ENCODE measurements at regions not wholly inside any gene's neighbourhood (a gene's known extent, or its start where the extent isn't known, plus 50 kb on each side); places are given as distances from the start of the nearest gene placed in this dataset.

DNA sequence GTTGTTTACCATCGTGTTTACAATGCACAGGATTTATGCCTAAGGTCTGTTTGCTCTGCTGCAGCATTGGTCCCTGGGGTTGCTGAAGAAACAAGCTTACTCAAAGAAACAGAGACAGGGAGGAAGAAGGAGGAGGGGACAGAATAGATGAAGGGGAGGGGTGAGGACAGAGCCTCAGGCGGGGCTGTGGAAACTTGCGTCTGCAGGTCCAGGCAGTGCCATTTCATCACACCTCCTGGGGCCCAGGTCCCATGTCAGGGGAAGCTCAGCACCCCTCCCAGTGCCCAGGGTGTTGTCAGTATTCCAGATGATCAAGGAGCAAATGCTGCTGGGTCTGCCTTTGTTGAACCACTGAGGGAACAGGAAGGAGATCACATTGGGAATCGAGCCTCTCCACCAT lies 1406.8 kb downstream of the TBC1D22A start:
- DNase-seq: no peak

DNA sequence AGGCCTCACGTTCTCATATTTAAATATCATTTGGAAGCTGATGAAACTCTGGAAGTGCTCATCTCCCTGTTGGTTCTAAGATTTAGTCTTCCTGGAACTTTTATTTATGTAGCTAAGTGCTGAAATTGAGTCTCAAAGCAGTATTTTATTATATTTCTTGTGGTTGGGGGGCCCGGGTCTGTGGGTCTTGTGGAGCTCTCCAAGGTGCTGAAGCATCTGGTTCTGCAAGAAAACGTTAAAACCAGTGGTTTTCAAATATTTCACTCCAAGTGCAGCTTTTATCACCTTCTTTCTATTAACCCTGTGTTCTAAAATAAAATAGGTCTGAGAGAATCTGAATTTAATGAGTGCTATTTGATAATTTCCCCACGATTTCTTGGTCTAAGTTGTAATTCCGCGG lies 1404.8 kb downstream of the TBC1D22A start:
- DNase-seq: no peak

DNA sequence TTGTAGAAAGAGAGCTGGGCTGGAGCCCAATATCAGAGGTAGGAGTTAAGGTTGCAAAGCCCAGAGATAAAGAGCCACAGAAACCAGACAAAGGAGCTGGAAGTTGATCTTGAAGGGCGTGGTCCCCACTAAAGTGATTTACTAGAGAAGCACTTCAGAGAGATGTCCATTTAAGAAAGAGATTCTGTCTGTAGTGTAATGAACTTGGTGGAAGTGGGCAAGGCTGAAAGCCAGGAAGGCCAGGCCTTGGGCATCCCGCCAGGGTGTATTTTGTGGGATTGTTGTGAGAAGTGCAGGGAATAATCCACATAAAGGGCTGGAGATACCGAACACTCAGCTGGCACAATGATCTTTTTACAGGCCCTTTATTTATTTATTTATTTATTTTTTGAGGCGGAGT lies 1398.8 kb downstream of the TBC1D22A start:
- DNase-seq: no peak

DNA sequence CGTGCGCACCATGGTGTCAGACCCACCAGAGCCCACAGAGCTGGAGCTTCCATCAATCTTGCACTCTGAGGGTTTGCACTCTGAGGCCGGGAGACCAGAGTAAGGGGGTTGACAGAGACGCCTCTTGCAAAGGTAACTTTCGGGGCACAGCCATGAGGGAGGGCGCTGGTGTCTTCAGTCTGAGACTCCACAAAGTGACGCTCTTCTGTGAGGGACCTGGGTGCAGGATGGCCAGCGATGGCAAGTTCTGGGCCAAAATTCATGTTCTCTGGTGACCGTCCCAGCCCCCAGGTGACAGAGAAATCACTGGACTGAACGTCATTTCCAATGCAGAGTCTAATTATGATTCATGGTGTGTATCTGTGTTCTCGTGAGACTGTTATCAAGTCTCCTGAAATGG lies 1395.2 kb downstream of the TBC1D22A start:
- DNase-seq: no peak

DNA sequence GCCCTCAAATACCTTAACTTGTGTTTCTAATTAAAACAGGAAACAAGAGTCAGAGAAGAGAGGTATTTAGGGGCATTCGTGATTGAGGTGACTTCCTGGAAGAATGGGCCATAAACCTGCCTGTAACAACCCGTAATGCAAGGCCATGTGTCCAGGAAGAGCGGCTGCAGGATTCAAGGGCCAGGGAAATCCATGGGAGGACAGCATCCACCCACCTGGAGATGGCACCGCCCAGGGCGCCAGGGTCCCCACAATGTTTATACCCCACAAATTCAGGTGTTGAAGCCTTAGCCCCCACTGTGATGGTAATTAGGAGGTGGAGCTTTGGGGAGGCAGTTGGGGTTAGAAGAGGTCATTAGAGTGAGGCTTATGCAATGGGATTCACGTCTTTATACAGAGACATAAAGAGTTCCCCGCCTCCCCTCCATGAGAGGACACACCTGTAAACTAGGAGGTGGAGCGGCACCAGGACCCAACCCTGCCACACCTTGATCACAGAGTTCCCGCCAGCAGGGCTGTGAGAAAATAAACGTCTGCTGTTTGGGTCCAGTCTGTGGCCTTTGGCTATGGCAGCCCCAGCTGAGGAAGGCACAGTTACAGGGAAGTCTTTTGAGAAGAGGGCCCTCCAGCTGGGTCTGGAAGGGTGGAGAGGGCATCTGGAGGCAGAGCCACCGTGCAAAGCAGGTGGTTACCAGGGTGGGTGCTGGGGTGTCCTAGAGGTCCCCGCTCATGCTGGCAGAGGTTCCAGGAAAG lies 1394.3 kb downstream of the TBC1D22A start:
- no peak for DNase-seq

DNA sequence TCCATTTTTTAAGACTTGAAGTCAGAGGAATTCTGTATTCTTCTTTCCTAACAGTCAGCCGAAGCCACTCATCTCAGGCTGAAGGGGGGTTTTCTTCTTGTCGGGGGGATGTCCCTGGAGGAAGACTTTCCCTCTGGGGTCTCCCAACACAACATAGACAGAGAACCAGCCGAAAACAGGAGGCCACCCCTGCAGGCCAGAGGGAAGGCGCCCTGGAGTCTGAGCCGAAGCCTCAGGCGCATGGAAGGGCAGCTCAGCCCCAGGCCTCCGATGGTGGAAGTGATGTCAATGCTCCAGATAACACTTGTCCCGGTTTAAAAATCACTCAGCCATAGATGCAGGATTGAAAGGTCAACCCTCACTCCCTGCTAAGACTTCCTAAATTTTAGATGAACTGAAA lies 1393.0 kb downstream of the TBC1D22A start:
- DNase-seq: no peak

DNA sequence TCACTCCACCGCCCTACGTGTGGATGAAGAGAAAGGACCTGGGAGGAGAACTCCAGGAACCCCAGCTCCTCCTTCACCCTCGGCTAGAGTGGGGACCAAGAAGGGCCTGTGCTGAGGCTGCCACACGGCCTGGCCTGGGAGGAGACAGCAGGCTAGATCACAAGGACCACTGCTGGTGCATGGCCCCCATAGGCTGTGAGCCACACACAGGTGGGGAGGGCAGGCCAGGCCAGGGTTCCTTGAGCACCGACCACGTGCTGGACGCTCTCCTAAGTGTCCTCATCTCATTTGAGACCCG lies 1392.4 kb downstream of the TBC1D22A start:
- DNase-seq: no peak

DNA sequence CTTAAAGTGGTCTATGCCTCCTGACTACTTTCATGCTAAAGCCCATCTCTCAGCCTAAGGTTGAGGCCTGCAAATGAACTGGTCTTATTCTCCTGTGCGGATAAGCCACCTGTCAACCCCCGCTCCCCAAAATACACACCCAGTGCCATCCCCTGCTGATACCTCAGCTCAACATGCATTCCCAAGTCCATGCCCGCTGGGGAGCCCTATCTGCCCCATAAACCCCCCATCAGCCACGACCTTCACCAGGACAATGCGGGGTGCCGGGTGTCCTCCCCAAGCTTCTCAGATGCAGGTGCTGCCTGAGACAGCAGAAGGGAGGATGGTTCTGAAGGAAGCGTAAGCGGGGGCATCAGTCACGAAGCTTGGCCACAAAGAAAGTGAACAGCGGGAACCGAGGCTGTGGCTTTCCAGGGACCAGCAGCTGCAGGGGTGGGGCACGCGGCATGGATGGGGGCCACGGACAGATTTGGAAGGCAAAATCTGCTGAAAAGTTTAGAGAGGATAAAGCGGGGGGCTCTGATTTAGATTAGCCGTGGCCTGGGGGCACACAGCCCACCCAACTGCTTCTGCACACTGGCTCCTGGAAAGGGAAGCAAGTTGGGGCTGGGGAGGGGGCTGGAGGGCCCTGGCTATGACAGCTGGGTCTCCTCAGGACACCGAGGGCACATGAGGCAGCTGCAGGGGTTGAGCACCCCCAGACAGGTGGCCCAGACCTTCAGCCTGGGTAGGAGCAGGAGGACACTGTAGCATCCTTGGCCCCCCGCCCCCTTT lies 1391.9 kb downstream of the TBC1D22A start:
- DNase-seq: no peak

DNA sequence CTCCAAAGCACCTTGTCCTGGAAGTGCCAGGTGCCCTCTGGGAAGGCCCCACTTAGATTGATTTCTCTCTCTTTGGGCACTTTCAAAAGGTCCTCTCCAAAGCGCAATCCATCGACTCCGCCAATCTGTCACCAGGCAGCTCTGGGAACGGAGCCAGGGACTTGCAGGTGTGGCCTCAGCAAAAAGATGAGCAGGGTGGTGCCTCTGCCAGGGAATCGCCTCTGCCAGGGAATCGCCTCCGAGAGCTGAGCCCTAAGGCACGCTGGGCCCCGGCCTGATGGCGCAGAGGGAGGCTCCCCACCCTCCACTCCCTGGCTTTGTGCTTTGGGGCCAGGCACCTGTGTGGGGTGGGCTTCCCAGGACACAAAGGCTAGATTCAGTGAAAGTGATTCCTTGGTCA lies 1391.3 kb downstream of the TBC1D22A start:
- peak in 1 of 2 experiments; percentile 0 for DNase-seq

DNA sequence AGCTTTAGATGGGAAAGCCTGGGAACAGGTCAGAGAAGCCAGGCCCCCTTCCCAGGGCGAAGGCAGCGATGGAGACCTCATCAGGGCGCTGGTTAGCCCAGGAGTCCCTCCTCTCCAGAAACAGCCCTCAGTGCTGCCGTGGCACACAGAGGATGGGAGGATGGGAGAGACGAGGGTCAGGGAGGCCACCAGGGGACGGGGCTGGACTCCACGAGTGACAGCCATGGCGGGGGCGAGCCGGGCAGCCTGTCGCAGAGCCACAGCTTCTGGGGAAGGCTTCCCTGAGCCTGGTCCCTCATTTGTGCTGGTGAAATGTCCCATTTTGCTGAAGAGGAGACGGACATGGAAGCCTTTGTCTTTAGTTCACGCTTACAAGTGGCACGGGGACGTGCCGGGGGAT lies 1390.5 kb downstream of the TBC1D22A start:
- no peak for DNase-seq

DNA sequence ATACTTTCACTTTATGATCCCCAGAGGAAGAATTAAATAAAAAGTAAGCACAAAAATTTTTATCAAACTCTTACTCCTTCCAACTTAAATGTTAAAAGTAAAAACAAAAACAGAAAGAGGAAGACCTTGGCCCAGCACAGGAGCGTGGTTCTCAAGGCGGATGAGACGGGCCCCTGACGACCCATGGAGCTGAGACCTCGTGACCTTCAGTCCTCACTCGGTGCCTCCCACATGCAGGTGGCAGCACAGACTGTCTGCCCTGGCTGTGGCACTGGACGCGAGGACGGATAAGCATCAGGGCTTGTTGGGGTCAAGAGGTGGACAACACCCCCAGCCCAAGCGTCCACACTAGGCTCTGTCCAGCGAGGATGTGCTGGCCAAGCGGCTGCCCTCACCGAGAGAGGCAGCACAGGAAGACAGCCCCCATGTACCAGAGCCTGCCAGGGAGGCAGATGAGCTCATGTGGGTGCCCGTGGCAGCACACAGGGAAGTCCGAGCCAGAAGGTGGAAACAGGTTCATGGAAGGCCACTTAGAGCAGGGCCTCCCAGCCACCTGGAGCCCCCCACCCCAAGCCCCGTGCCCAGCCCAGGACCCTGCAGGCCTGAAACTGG lies 1389.8 kb downstream of the TBC1D22A start:
- DNase-seq: no peak

DNA sequence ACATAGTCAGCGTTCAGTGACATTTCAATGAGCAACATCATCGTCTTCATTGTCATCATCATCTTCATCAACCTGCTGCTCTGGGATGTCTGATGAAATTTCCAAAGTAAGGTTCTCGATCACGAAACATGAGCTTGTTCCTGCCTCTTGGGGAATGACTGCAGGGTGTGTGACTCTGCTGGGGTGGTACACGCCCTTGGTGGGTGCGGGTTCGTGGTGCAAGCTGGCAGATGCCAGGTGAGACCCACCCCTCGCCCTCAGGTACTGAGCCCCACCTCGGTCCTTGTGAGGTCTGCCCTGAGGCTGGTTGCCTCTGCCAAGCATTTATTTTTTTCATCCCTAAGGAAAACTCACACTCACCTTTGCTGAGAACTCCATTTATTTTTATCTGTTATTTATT lies 1389.2 kb downstream of the TBC1D22A start:
- no peak for DNase-seq

DNA sequence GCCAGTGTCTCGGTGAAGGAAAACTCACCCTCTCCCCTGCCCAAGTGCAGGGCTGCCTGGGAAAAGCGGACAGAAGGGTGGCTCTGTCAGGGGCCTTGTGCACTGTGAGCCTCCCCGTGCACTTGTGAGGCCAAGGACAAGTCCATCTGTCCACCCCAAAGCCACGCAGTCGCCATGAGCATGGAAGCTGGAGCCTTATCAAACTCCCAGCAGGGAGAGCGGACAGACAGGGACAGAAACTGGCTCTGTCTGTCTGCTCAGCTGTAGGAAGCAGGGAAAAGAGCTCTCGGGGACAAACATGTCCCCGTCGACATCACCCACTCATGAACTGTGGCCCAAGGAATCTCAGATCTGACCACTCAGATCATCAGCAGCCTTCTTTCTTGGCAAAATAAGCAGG lies 1385.4 kb downstream of the TBC1D22A start:
- DNase-seq: no peak

DNA sequence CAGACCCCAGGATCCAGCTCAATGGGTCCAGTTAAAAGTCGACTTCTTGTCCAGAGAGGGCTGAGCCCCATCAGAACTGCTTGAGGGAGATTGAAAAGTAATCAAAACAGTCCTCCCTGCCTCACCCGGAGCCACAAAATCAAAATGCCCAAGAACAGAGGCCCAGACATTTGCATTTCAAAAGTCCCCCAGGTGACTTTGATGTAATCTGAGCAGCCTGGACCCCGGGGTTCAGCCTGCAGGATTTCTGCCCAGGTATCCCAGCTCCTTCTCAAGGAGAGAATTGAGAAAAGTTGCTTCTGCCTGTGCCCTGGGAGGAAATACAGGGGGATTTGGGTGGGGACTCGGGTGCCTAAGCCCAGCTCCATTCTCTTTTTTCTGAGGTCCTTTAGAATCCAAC lies 1385.0 kb downstream of the TBC1D22A start:
- DNase-seq: no peak

DNA sequence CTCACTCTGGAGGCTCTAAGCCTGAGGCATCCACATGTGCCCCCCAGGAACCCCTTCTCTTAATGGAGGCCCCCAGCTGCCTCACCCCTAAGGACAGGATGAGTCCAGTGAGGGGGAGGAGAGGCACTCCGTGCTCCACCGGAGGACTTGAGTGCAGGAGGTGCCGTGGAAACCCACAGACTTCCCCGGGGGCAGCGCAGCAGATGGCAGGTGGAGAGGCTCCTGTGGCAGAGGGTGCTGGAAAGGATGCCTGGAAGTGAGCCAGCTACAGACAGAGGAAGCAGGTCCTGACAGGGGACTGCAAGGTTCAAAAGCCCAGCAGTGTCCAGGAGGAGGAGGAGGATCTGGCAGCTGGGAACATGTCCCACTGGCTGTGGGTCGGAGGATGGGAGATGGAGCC lies 1384.0 kb downstream of the TBC1D22A start:
- no peak for DNase-seq

DNA sequence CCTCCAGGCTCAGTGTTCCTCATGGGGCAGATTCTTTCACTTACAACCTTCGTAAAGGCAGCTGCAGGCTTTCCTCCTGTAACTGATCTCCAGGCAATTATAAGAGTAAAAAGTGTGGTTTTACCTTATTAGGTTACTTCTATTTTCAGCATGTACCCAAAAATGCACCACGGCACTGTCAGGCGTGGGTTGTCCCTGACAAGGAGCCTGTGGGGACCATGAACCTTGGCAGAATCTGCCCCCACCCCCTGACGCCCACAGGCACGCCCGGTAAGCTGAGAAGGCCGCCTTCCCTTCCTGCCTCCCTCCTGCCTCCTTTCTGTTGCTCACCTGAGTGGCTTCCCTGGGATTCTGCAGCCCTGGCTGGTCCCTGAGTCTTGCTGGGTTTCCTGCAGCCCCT lies 1383.3 kb downstream of the TBC1D22A start:
- no peak for DNase-seq

DNA sequence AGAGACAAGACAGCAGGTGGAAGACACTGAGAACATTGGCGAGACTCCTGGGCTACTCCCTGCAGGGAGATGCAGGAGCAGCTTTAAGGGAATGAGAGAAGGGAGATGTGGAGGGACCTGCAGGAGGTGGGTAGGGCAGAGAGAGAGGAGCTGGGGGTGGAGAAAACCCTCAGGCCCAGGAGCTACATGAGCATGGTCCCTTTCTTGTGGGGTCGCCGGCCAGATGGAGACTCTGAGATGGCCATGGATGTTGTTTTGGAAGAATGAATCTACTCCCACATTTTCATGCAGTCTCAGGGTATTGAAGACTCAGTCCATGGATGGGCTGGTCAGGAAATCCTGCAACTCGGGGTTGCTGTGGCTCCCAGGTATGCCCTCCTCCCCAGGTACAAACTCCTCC lies 1381.9 kb downstream of the TBC1D22A start:
- DNase-seq: no peak

DNA sequence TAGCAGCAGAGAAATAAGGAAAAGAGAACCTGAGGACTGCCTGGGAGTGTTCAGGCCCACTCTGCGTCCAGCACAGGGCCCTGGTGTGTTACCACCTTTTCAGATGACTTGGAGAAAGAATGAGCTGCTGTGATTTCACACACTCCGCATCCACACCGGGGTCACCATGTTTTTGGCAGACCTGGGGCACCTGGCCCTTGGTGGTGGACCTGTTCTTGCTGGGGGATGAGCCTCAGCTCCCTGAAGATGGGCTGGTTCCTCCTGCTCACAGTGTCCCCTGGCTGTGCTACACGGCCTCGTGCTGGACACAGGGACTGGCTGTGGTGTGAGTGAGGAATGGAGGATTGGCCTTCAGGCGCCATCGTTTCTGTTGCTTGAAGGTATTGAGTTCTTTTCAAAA lies 1381.4 kb downstream of the TBC1D22A start:
- DNase-seq: no peak

DNA sequence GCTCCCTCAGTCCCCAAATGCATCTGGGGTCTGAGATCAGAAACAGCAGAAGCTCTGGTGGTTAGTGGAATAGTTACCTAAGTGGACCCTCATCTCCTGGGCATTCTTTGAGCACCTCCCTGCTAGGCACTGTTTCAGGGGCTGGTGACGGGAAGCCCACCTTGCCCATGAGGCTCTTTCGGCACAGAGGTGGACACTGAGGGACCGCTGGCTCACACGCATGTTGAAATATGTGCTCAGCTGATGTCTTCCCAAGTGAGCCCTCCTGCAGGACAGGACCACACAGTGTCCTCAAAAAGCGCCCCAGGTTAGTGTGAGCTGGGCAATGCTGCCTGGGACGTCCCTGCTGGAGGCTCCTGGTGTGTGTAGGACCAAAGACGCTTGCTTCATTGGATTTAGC lies 1379.9 kb downstream of the TBC1D22A start:
- DNase-seq: no peak

DNA sequence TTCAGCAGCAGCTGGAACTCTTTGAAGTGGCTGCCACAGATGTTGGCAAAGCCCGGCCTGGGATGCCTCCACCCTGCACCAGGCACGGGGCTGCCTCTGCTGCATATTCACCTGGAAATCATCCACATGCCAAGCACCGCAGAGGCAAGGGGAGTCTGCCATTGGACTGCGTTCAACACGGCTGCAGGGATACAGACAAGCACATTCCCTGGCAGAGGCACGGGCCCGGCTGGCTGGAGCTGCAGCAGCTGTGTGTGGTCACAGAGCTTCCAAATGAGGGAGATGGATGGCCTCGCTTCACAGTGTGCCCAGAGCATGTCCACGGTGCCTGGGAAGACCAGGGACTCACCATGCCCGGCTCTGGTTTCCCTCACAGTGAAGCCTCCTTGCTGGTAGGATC lies 1378.9 kb downstream of the TBC1D22A start:
- no peak for DNase-seq

DNA sequence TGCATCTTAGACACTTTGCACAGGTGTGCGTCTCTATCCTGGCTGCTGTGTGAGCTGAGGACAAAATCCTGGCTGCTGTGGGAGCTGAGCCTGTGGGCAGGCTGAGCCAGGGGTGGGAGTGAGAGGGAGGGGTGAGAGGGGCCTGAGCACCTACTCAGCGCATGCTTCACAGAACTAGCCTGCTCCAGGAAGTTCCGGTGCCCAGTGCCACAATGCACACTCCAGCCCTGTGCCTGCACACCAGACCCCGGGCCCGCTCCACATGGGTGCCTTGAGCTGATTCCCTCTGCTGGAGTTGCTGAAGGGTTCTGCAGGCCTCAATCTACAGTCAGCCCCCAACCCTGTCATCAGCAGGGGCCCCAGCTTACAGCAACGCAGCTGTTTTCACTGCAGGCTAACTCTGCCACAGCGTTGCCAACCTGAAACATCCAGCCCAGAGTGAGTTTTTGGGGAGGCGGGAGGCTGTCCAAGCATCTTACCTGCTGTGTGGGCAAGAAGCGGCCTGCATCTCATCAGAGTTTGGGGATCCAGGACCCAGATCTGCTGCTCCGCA lies 1377.9 kb downstream of the TBC1D22A start:
- no peak for DNase-seq

DNA sequence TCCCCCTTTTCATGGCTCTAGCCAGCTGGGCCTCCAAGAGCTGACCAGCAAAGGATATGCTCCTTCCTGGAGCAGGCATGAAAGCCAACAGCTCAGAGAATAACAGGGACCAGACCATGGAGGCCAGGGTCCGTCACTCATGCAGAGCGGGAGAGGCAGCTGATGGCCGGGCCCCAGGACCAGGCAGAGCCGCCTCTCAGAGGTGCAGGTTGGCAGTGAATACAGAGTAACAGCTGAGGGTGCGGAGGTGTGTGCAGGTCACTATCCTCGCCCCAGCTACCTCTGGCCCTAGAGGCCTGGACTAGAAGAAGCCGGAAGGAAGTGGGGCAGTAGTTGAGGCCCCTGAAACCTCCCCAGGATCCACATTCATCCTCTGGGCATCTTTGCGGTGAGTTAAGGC lies 1377.3 kb downstream of the TBC1D22A start:
- DNase-seq: no peak

DNA sequence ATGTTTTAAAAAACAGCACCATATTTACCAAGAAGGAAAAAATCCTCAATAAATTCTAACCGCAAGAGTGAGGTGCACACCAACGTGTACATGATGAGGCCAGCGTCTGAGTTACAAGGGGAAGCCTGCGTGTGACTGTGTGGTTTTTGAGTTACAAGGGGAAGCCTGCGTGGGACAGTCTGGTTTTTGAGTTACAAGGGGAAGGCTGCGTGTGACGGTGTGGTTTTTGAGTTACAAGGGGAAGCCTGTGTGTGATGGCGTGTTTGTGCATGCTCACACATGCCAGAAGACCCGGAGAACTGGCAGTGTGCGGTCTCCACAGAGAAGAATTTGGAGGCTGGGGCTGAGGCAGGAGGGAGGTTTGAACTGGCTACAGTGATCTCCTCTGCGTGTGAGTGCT lies 1376.4 kb downstream of the TBC1D22A start:
- no peak for DNase-seq

DNA sequence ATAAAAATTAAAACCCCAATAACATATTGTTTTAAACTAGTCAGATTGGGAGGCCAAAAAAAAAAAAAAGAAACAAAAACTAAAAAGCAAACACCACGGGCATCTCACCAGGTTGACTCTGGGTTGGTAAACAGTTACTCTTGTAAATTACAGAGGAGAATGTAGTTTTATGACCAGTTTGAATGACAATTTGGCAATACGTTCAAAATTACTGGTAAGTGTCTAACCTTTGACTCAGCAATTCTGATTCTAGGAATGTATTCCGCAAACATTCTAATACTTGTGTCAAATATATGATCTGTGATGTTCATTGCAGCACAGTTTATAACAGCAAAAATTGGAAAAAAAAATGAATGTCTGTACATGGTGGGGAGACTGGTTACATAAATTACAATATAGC lies 1376.0 kb downstream of the TBC1D22A start:
- no peak for DNase-seq

Data from NCI-H187 (cell line).